ENCODE measurements at regions not wholly inside any gene's neighbourhood (a gene's known extent, or its start where the extent isn't known, plus 50 kb on each side); places are given as distances from the start of the nearest gene placed in this dataset.

DNA sequence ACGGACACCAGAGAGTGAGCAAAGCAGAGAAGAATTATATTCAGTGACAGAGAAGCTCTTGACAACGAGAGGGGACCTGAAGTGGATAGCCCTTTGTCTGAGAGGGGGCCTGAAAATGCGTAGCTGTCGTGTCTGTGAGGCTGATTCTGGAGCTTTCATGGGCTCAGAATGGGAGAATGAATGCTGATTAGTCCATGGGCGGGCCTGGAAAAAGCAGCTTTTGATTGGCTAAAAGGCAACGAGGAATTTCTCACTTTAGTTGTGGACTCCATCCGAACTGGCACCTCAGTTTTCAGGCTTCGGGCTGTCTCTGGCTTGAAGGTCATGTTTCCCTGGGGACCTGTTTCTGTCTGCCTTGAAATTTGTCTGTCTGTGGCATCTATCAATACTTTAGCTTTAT lies 487.1 kb downstream of the TECRL start:
- ATAC-seq (no peak), DNase-seq (no peak)
- H3K9me3 Mint-ChIP-seq = peaks cover 4% of the 10 kb centered on the region
- H3K27me3 Mint-ChIP-seq = no peaks in the 10 kb centered on the region
- no peaks in the 10 kb centered on the region for H3K36me3 Mint-ChIP-seq (ENCODE audit: low read depth)
- H3K4me1 Mint-ChIP-seq = no peaks in the 10 kb centered on the region
- H3K4me3 Mint-ChIP-seq = no peak overlapping the region
- H3K27ac Mint-ChIP-seq = no peak overlapping the region

DNA sequence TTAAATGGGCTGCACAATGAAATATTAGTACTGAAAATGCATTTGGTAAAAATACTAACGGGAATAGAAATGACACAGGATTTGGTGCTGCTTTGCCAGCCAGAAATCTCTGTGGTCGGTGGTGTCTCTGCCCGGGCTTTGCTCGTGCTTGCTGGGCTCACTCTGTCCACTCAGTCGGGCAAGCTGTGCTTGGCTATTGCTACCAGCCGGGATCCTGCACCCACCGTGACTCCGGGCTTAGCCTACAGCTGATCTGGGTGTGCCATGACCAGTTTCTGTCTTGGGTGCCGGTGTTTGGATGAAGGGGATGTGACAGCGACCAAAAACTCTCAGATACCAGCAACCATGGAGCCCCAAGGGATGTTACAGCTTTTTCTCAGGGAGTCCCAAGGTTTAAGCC lies 487.7 kb downstream of the TECRL start:
- Mint-ChIP-seq H3K27me3 (no peaks in the 10 kb centered on the region), H3K4me3 (no peak overlapping the region), H3K27ac (no peak overlapping the region), H3K4me1 (no peaks in the 10 kb centered on the region), H3K9me3 (peaks cover 4% of the 10 kb centered on the region), H3K36me3 (ENCODE audit: low read depth) (no peaks in the 10 kb centered on the region)
- no peak for ATAC-seq
- DNase-seq = no peak

DNA sequence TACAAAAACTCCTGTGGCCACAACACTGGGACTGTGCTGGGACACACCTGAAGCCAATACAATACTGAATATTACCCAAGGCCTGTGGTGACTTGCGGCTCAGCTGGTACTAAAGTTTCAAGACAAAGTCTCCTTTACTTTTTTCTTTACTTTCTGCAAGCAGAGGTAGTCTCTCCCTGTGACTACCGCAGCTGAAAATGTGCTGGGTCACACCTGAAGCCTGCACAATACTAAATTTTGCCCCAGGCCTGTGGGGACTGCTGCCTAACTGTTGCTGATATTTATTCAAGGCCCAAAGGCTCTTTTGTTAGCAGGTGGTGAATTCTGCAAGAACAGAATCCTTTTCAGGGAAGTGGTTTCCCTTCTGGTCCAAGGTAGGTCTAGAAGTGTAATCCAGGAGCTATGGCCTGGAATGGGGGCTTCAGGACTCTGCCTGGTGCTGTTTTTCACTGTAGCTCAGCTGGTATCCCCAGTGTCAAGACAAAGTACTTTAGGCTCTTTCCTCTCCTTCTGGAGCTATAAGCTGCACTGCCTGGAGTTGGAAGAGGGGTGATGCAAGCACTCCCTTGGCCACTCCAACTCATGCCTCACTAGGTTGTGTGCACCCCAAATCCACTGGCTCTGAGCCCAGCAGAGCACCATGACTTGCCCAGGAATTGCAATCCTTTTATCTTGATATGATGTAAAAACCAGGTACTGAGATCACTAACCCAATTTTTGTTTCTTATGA lies 489.4 kb downstream of the TECRL start:
- DNase-seq (no peak), ATAC-seq (no peak)
- Mint-ChIP-seq H3K36me3 (ENCODE audit: low read depth) (no peaks in the 10 kb centered on the region), H3K27me3 (no peaks in the 10 kb centered on the region), H3K27ac (no peak overlapping the region), H3K4me3 (no peak overlapping the region), H3K9me3 (peaks cover 5% of the 10 kb centered on the region), H3K4me1 (no peaks in the 10 kb centered on the region)

DNA sequence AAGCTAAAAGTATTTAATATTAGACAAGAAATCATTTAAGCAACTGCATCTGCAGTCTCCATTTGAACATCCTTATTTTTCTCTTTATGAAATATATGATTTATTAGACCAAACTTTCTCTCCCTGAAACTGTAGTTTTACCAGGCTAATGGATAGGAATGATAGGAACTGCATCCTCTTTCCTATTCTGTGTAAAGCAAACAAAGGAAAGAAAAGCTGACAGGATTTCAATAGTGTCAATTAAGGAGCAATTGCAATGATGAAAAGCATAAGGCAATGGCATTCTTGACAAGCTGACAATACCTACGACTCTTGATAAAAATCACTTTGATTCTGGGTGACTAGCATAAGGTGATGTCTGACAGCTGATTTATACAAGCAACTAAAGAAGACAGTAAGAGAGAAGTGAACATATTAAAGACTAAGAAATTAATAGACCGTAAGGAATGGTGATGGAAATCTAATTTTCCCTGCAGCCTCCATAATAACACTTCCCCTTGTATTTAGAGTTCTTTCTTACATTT lies 502.5 kb downstream of the TECRL start:
- peaks cover 9% of the 10 kb centered on the region for H3K9me3 Mint-ChIP-seq
- no peak overlapping the region for H3K27ac Mint-ChIP-seq
- H3K4me3 Mint-ChIP-seq = no peak overlapping the region
- H3K36me3 Mint-ChIP-seq (ENCODE audit: low read depth) = no peaks in the 10 kb centered on the region
- DNase-seq (no peak), ATAC-seq (no peak)
- H3K27me3 Mint-ChIP-seq = no peaks in the 10 kb centered on the region
- H3K4me1 Mint-ChIP-seq = no peaks in the 10 kb centered on the region

DNA sequence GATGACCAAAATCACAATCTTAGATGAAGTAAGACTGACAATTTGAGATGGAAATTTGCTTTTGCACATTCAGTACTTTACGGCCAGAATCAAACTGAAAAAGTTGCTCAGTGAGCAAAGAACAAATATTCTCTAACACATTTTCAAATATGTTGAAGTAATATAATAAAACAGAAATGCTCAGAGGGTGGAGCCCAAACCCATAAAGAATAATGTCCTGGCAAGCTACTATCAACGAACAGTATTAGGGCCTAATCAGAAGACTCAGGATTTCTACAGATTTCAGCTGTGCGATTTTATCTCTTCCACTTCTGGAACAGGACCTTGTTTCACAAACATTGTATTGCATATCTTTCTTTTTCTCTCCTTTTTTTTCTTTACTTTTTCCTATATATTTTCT lies 505.0 kb downstream of the TECRL start:
- ATAC-seq (no peak), DNase-seq (no peak)
- Mint-ChIP-seq H3K27ac (no peak overlapping the region), H3K36me3 (ENCODE audit: low read depth) (no peaks in the 10 kb centered on the region), H3K9me3 (peaks cover 16% of the 10 kb centered on the region), H3K4me3 (no peak overlapping the region), H3K27me3 (no peaks in the 10 kb centered on the region), H3K4me1 (no peaks in the 10 kb centered on the region)

DNA sequence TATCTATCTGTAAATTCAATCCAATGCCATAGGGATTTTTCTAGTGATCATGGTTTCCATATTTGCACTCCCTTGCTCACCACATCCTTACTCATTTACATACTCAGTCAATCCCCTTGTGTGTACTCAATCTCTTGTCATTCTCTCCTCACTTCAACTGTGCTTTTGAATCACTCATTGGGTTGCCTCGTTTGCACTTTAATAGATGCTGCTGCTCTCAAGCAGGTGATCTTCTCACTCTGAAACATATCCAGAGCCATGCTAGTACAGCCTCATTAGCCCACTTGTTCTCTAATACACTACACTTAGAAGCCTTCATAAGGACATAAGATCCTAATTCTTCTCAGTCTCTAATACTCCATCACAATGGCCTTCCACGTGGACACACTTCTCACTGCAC lies 507.9 kb downstream of the TECRL start:
- Mint-ChIP-seq H3K4me1 (no peaks in the 10 kb centered on the region), H3K27ac (no peak overlapping the region), H3K9me3 (peaks cover 17% of the 10 kb centered on the region), H3K4me3 (no peak overlapping the region), H3K36me3 (ENCODE audit: low read depth) (no peaks in the 10 kb centered on the region), H3K27me3 (no peaks in the 10 kb centered on the region)
- no peak for DNase-seq
- ATAC-seq = no peak

DNA sequence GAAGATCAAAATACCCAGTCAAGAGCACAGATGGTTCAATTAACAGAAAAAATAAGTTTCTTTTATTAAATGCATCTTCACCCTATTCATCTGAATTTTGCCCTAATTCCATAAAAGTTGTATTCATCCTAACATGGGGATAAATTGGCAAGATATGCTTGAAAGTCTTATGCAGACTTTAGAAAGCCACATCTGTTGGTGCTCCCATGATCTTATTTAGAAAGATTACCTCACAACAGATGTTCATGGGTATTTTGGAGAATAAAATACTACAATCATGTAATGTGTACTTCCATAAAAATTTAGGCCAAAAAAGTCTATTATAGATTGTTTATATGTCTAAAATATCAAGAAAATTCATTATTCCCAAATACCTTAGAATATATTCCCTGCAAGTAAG lies 510.3 kb downstream of the TECRL start:
- H3K36me3 Mint-ChIP-seq (ENCODE audit: low read depth) = no peaks in the 10 kb centered on the region
- DNase-seq = no peak
- peaks cover 22% of the 10 kb centered on the region for H3K9me3 Mint-ChIP-seq
- no peaks in the 10 kb centered on the region for H3K27me3 Mint-ChIP-seq
- no peak for ATAC-seq
- H3K4me3 Mint-ChIP-seq = no peak overlapping the region
- no peak overlapping the region for H3K27ac Mint-ChIP-seq
- H3K4me1 Mint-ChIP-seq = no peaks in the 10 kb centered on the region

DNA sequence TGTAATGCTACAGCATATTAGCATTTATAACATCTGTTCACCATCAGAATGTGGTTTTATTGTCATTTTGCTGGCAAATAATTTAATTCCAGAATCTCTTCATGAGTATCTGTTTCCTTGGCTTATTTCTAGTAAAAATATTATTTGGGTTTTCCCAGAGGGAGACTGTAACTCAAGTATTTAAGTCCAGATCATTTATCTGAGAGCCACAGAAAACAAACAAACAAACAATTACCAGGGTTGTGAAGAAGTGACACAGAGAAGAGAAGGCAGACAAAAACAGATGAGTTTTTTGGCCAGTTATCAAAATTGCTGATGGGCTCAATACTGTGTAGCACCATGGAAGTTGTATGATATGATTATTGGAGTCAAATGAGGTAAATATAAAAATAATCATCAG lies 515.1 kb downstream of the TECRL start:
- DNase-seq (no peak), ATAC-seq (no peak)
- Mint-ChIP-seq H3K27ac (no peak overlapping the region), H3K36me3 (ENCODE audit: low read depth) (no peaks in the 10 kb centered on the region), H3K4me1 (no peaks in the 10 kb centered on the region), H3K4me3 (no peak overlapping the region), H3K27me3 (no peaks in the 10 kb centered on the region), H3K9me3 (peaks cover 16% of the 10 kb centered on the region)

DNA sequence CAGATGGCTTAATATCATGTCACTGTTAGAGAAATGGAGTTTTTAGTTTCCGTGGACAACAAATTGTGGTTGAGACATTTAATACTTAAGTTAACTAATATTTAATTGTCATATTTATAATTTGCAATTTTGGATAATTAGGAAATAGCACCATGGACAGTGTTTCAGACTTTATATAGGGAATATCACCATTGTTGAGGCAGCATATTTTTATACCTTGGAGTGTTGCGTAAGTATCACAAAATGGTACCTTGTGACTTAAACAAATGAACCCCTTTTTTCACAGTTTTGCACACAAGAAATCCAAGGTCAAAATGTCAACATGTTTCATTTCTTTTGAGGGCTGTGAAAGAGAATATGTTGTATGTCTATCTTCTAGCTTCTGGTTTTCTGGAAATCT lies 539.9 kb downstream of the TECRL start:
- no peaks in the 10 kb centered on the region for H3K36me3 Mint-ChIP-seq (ENCODE audit: low read depth)

DNA sequence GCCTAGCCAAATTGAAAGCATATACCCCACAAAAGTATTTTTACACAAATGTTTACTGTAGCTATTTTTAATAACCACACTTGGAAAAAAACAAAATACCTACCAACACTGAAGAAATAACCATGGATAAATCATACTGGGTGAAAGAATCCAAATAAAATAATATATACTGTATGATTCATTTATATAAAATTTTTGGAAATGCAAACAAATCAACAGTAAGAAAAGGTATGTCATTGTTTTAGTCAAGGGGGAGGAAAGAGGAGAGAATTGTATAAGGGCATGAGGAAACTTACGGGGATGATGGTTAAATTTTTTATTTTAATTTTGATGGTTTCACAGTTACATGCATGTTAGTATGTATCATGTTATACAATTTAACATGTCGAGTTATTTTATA lies 557.8 kb downstream of the TECRL start:
- no peaks in the 10 kb centered on the region for H3K9me3 Mint-ChIP-seq

More for the DNA sequence above, 539.9 kb downstream of the TECRL start:
- ATAC-seq (no peak), DNase-seq (no peak)
- peaks cover 3% of the 10 kb centered on the region for H3K9me3 Mint-ChIP-seq
- H3K4me1 Mint-ChIP-seq = no peaks in the 10 kb centered on the region
- H3K4me3 Mint-ChIP-seq = no peak overlapping the region
- H3K27ac Mint-ChIP-seq = no peak overlapping the region
- no peaks in the 10 kb centered on the region for H3K27me3 Mint-ChIP-seq

DNA sequence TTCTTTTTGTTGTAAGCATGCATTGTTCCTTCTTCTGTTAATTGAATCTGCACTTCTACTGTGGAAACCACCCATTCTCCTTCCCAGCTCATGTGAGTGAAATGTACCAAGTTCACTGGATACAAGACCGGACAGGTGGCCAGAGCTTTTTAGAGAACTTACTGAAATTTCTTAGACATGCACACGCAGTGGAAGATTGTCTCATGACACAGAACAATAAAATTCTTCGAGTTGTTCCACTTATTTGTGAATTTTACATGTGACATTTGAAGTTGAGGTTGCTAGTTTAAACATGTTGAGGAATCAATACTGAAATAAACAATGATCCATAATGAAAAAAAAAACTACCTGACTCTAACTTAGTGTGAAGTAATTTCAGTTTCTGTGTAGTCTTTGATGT lies 568.0 kb downstream of the TECRL start:
- Mint-ChIP-seq H3K27ac (no peak overlapping the region), H3K36me3 (ENCODE audit: low read depth) (no peaks in the 10 kb centered on the region), H3K4me3 (no peak overlapping the region), H3K9me3 (peaks cover 16% of the 10 kb centered on the region), H3K4me1 (no peaks in the 10 kb centered on the region), H3K27me3 (no peaks in the 10 kb centered on the region)
- DNase-seq = no peak
- no peak for ATAC-seq

More for the DNA sequence above, 557.8 kb downstream of the TECRL start:
- Mint-ChIP-seq H3K4me3 (no peak overlapping the region), H3K27ac (no peak overlapping the region), H3K4me1 (no peaks in the 10 kb centered on the region), H3K36me3 (ENCODE audit: low read depth) (no peaks in the 10 kb centered on the region), H3K27me3 (no peaks in the 10 kb centered on the region)
- ATAC-seq (no peak), DNase-seq (no peak)

DNA sequence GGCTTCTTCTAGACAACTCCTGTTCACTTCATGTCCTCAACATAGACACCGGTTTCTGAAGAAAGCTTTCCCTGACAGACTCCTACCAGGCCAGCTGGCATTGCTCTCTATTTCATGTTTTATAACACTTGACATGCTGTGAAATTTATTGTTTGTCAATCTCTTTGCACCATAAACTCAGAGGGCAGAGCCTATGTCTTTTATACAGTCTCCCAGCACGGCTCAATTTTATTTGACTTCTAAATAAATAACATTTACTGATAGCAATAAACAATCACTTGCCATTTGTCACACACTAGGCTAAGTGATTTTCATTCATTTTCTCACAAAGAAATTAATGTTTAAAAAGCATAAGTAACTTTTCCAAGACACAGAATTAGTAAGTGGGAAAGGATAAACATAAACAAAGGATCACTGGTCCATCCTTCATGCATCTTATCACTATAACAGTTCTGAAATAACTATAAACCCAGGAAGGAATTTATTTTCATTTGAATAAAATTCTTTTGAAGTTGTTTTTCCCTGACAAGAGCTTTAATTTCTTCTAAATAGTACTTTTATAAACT lies 577.6 kb downstream of the TECRL start:
- Mint-ChIP-seq H3K9me3 (peaks cover 18% of the 10 kb centered on the region), H3K27me3 (no peaks in the 10 kb centered on the region), H3K27ac (no peak overlapping the region), H3K4me1 (no peaks in the 10 kb centered on the region), H3K4me3 (no peak overlapping the region), H3K36me3 (ENCODE audit: low read depth) (no peaks in the 10 kb centered on the region)
- ATAC-seq (no peak), DNase-seq (no peak)

DNA sequence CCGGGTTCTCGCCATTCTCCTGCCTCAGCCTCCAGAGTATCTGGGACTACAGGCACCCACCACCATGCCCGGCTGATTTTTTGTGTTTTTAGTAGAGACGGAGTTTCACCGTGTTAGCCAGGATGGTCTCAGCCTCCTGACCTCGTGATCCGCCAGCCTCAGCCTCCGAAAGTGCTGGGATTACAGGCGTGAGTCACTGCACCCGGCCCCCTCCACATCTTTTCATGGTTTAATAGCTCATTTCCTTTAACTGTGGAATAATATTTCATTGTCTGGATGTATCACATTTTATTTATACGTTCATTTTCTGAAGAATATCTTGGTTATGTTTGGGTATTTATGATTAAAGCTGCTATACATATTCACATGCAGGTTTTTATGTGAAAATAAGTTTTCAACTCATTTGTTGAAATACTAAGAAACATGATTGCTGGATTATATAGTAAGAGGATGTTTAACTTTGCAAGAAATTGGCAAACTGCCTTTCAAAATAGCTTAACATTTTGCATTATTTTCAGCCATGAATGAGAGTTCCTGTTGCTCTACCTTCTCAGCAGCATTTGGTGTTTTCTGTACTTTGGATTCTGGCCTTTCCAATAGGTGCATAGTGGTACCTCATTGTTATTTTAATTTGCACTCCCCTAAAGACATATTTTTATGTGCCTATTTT lies 591.9 kb downstream of the TECRL start:
- Mint-ChIP-seq H3K9me3 (no peaks in the 10 kb centered on the region), H3K36me3 (ENCODE audit: low read depth) (no peaks in the 10 kb centered on the region)

DNA sequence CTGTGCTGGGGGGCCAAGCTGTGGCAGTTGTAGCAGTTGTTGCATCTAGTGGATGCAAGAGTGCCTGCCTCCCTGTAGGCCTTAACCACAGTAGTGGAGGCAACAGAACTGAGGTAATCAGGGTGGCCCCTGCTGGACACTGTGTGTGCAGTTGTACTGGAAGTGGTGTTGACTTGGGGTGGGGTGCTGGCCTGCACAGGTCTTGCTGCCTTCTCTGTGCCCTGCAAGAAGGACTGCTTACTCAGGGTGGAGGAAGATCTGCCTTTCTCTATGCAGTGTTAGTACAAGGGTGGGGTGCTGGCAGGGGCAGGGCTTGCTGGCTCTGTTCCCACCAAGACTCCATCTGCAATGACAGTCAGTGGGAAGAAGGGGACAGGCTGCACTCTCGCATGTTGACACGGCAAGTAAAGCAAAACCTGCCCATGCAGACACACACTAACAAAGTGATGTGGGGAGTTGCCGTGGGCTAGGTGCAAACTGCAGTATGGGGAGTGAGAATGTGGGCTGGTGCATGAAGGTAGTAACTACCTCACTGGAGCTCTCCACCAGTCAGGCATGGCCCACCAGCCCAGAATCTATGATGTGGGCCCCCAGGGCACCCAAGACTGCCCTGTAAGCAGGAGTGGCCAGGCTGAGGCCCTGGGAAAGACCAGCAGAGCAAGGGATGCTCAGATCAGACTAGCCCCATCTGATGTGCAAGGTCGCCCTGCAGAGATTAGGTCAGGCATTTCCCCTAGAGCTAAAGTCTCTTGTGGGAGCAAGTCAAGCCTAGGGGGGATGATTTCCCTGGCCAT lies 594.9 kb downstream of the TECRL start:
- no peak overlapping the region for H3K27ac Mint-ChIP-seq

More for the DNA sequence above, 591.9 kb downstream of the TECRL start:
- no peak for DNase-seq
- no peak for ATAC-seq
- no peaks in the 10 kb centered on the region for H3K4me1 Mint-ChIP-seq
- H3K4me3 Mint-ChIP-seq = no peak overlapping the region
- no peaks in the 10 kb centered on the region for H3K27me3 Mint-ChIP-seq
- no peak overlapping the region for H3K27ac Mint-ChIP-seq

More for the DNA sequence above, 594.9 kb downstream of the TECRL start:
- no peak for DNase-seq
- Mint-ChIP-seq H3K4me1 (no peaks in the 10 kb centered on the region), H3K9me3 (no peaks in the 10 kb centered on the region), H3K27me3 (no peaks in the 10 kb centered on the region), H3K4me3 (no peak overlapping the region), H3K36me3 (ENCODE audit: low read depth) (no peaks in the 10 kb centered on the region)
- no peak for ATAC-seq

All from activated naive CD8-positive, alpha-beta T cell treated with anti-CD3 and anti-CD28 coated beads, Interleukin-2, amount 50 U/mL, for 24 hours (primary cell).